GM12878 (cell line): ENCODE measurements at regions not wholly inside any gene's neighbourhood (a gene's known extent, or its start where the extent isn't known, plus 50 kb on each side); places are given as distances from the start of the nearest gene placed in this dataset.

ENCODE experiments used
- ATAC-seq: fragments of 200-7000 bp; cut with Tn5 transposase; 3 replicates; pipeline ENCODE4 v1.9.1; 2020; ENCODE audit warnings: mild to moderate bottlenecking, moderate library complexity
- BruUV-seq: library from RNA; stranded (reverse); fragments of 400-500 nt; replicated peaks from 2 replicates; lab custom pipeline; 2021; lab: Mats Ljungman, UMichigan
- CTCF ChIA-PET: fragments of 300-600 bp; sonication (Branson Sonifier 250); formaldehyde crosslinking; extraction: SDS; loops from one replicate; lab custom pipeline; 2021; ENCODE audit warnings: inconsistent platforms; lab: Yijun Ruan, JAX
- POLR2A ChIA-PET: fragments of 350-600 bp; formaldehyde crosslinking; extraction: SDS; loops from one replicate; lab custom pipeline; 2021; ENCODE audit warnings: inconsistent platforms; lab: Charles Lee
- RAD21 ChIA-PET: fragments of 300-600 bp; sonication (Branson Sonifier 250); formaldehyde crosslinking; loops from one replicate; lab custom pipeline; 2023; ENCODE audit warnings: antibody characterized with exemption; ENCODE audit not compliant: unreplicated experiment; lab: Charles Lee
- SMC1A ChIA-PET: fragments of 300-600 bp; sonication (Branson Sonifier 250); formaldehyde crosslinking; loops from one replicate; lab custom pipeline; 2023; ENCODE audit not compliant: unreplicated experiment, uncharacterized antibody; lab: Charles Lee
- DNase-seq: peaks from one replicate; pipeline ENCODE4 v3.0.0-alpha.2; 2011; ENCODE audit warnings: low read depth, low spot score
- FAIRE-seq: peaks from 3 replicates; lab custom pipeline; 2011; peaks lifted over from hg19 to GRCh38; lab: Jason Lieb, UNC
- H2AFZ ChIP-seq: 2 replicates; pipeline ENCODE4 v1.6.0; 2011; ENCODE audit warnings: low read depth, low read length, control low read depth; ENCODE audit not compliant: control insufficient read depth
- H3K27ac ChIP-seq: 2 replicates; pipeline ENCODE4 v1.5.1; 2011; ENCODE audit warnings: control low read depth; ENCODE audit not compliant: control insufficient read depth, insufficient read depth
- H3K27me3 ChIP-seq, 2 experiments: replicated peaks in 1 of 2; 2 replicates each; pipeline versions ENCODE4 v1.6.0 to v1.6.1; 2011; ENCODE audit warnings: low read length in 1 of 2; ENCODE audit not compliant: control insufficient read depth in 2 of 2, insufficient read depth in 2 of 2
- H3K36me3 ChIP-seq, 2 experiments: 2 replicates each; pipeline ENCODE4 v1.5.1; 2011; ENCODE audit warnings: low read length in 1 of 2; ENCODE audit not compliant: control insufficient read depth in 2 of 2, insufficient read depth in 2 of 2
- H3K4me1 ChIP-seq: 2 replicates; pipeline ENCODE4 v1.6.1; 2011; ENCODE audit warnings: mild to moderate bottlenecking, low read length, moderate library complexity, mixed read lengths; ENCODE audit not compliant: control insufficient read depth, insufficient read depth
- H3K4me2 ChIP-seq: 2 replicates; pipeline ENCODE4 v1.6.0; 2011; ENCODE audit warnings: control low read depth; ENCODE audit not compliant: control insufficient read depth, insufficient read depth
- H3K4me3 ChIP-seq: fragments of 200-600 bp; sonication (generic); 2 replicates; pipeline ENCODE4 v1.5.1; 2016
- H3K79me2 ChIP-seq: 2 replicates; pipeline ENCODE4 v1.6.0; 2011; ENCODE audit warnings: low read length; ENCODE audit not compliant: control insufficient read depth, insufficient read depth
- H3K9ac ChIP-seq: 2 replicates; pipeline ENCODE4 v1.8.0; 2011; ENCODE audit warnings: low read length, control low read depth, mixed read lengths; ENCODE audit not compliant: control insufficient read depth, insufficient read depth
- H3K9me3 ChIP-seq: replicated peaks from 3 replicates; pipeline ENCODE4 v1.5.1; 2011; ENCODE audit warnings: mild to moderate bottlenecking, low read length; ENCODE audit not compliant: control insufficient read depth, insufficient read depth
- H4K20me1 ChIP-seq: 2 replicates; pipeline ENCODE4 v1.6.0; 2011; ENCODE audit not compliant: control insufficient read depth, insufficient read depth
- ELK1 ChIP-seq: IDR thresholded peaks from 2 replicates; pipeline ENCODE4 v1.6.1; 2012; ENCODE audit warnings: low read depth, low read length, improper control_type of control experiment
- FOS ChIP-seq: IDR thresholded peaks from 3 replicates; pipeline ENCODE4 v1.6.1; 2011; ENCODE audit warnings: borderline replicate concordance; ENCODE audit not compliant: insufficient read length; ENCODE audit errors: extremely low read depth
- JUND ChIP-seq: IDR thresholded peaks from 2 replicates; pipeline ENCODE4 v1.6.1; 2012; ENCODE audit warnings: low read depth, mild to moderate bottlenecking, low read length, improper control_type of control experiment, moderate library complexity
- PML ChIP-seq: IDR thresholded peaks from 2 replicates; pipeline ENCODE4 v1.6.1; 2012; ENCODE audit warnings: low read length, inconsistent platforms
- RAD51 ChIP-seq: fragments of 450-650 bp; IDR thresholded peaks from 2 replicates; pipeline ENCODE4 v1.6.1; 2016; ENCODE audit warnings: moderate library complexity, mild to moderate bottlenecking, inconsistent platforms
- RELB ChIP-seq: fragments of 450-650 bp; IDR thresholded peaks from 2 replicates; pipeline ENCODE4 v1.6.1; 2017; ENCODE audit warnings: low read depth, mild to moderate bottlenecking, moderate library complexity
- RUNX3 ChIP-seq: IDR thresholded peaks from 2 replicates; pipeline ENCODE4 v1.6.1; 2012; ENCODE audit warnings: low read length, inconsistent platforms
- SUPT20H ChIP-seq: IDR thresholded peaks from 2 replicates; pipeline ENCODE4 v1.6.1; 2011; ENCODE audit warnings: low read depth, mild to moderate bottlenecking, low read length, moderate library complexity, borderline replicate concordance; ENCODE audit not compliant: control insufficient read depth
- SUZ12 ChIP-seq: fragments of 200-600 bp; sonication (generic); IDR thresholded peaks from one replicate; pipeline ENCODE4 v1.6.1; 2018; ENCODE audit warnings: antibody characterized with exemption, mild to moderate bottlenecking; ENCODE audit not compliant: unreplicated experiment
- TBL1XR1 ChIP-seq: IDR thresholded peaks from 2 replicates; pipeline ENCODE4 v1.6.1; 2012; ENCODE audit warnings: low read depth, low read length, improper control_type of control experiment
- WGBS: methylation state at CpG from one replicate; pipeline ENCODE4 v1.1.6; 2016; ENCODE audit warnings: low lambda C conversion rate; ENCODE audit not compliant: insufficient replicate concordance, insufficient coverage; ENCODE audit errors: missing lambda C conversion rate; 5-methylcytosine and 5-hydroxymethylcytosine counted together
- in situ Hi-C: fragments of 300-500 bp; cut with MboI; formaldehyde crosslinking; loops from 9 replicates; pipeline ENCODE4 v1.14.3; 2018; ENCODE audit warnings: mixed read lengths
- intact Hi-C: fragments of 100-400 bp; cut with micrococcal nuclease; formaldehyde crosslinking; loops from one replicate; pipeline ENCODE4 v1.14.2; 2022; ENCODE audit not compliant: unreplicated experiment

GRCh38 chr12:88662961-88663360 is 82.7 kb upstream of the KITLG start:
- POLR2A ChIA-PET: no interaction called here
- Histone ChIP-seq H3K9ac (no peak overlapping the region), H3K27ac (no peak overlapping the region), H3K4me2 (no peak overlapping the region), H3K4me1 (no peaks in the 10 kb centered on the region), H3K79me2 (no peaks in the 10 kb centered on the region), H3K27me3 (no peaks in the 10 kb centered on the region), H3K4me3 (no peak overlapping the region), H2AFZ (no peak overlapping the region), H3K36me3 (no peaks in the 10 kb centered on the region), H3K9me3 (no peaks in the 10 kb centered on the region), H4K20me1 (no peaks in the 10 kb centered on the region)
- in situ Hi-C loops (no loop called here), intact Hi-C loops (no loop called here)
- CTCF ChIA-PET: no interaction called here
- TF ChIP-seq TBL1XR1: no peak
- TF ChIP-seq RUNX3: no peak
- FAIRE-seq: no peak
- RAD21 ChIA-PET: no interaction called here
- no TSS peak for BruUV-seq
- SMC1A ChIA-PET: no interaction called here
- DNase-seq: no peak
- 91% methylated on average over 1 of the region's 1 CpG for WGBS
- ATAC-seq: no peak

- ChIA-PET CTCF (no interaction called here), SMC1A (no interaction called here), RAD21 (no interaction called here), POLR2A (no interaction called here)
- ATAC-seq: no peak
- Histone ChIP-seq H3K27me3 (no peaks in the 10 kb centered on the region), H3K9me3 (no peaks in the 10 kb centered on the region), H3K4me2 (no peak overlapping the region), H3K79me2 (no peaks in the 10 kb centered on the region), H2AFZ (no peak overlapping the region), H3K36me3 (no peaks in the 10 kb centered on the region), H4K20me1 (no peaks in the 10 kb centered on the region), H3K4me3 (no peak overlapping the region), H3K4me1 (no peaks in the 10 kb centered on the region), H3K27ac (no peak overlapping the region), H3K9ac (no peak overlapping the region)
- no peak for DNase-seq
- FAIRE-seq: no peak
- 7% methylated on average over 1 of the region's 1 CpG for WGBS
- in situ Hi-C loops (no loop called here), intact Hi-C loops (no loop called here)
- no TSS peak for BruUV-seq
- TF ChIP-seq ELK1 (no peak), JUND (no peak), SUPT20H (no peak), RAD51 (no peak), SUZ12 (no peak), PML (no peak), RELB (no peak), FOS (no peak)
- TF ChIP-seq, all 136 proteins: peak for 0
Observed at GRCh38 chr12:88662093-88662492, 81.8 kb upstream of the KITLG start.
